HEK293T (cell line): ENCODE measurements at regions not wholly inside any gene's neighbourhood (a gene's known extent, or its start where the extent isn't known, plus 50 kb on each side); places are given as distances from the start of the nearest gene placed in this dataset.

Experiments used
- CTCF ChIA-PET: fragments of 350-600 bp; formaldehyde crosslinking; extraction: SDS; loops from one replicate; lab custom pipeline; 2021; ENCODE audit warnings: antibody characterized with exemption, inconsistent platforms; lab: Yijun Ruan, JAX
- POLR2A ChIA-PET: fragments of 350-600 bp; formaldehyde crosslinking; extraction: SDS; loops from one replicate; lab custom pipeline; 2020; ENCODE audit warnings: antibody characterized with exemption, inconsistent platforms; lab: Yijun Ruan, JAX
- DNase-seq: peaks from one replicate; pipeline ENCODE4 v3.0.0; 2012; ENCODE audit warnings: mixed read lengths; ENCODE audit errors: extremely low spot score
- ARNT ChIP-seq: fragments of 450-650 bp; IDR thresholded peaks from 2 replicates; pipeline ENCODE4 v1.6.1; 2017; ENCODE audit warnings: mild to moderate bottlenecking
- BHLHE40 ChIP-seq: fragments of 450-650 bp; IDR thresholded peaks from 2 replicates; pipeline ENCODE4 v1.6.1; 2016; ENCODE audit warnings: mild to moderate bottlenecking, moderate library complexity, borderline replicate concordance
- CTBP1 ChIP-seq: fragments of 450-650 bp; IDR thresholded peaks from 2 replicates; pipeline ENCODE4 v1.6.1; 2016; ENCODE audit warnings: borderline replicate concordance
- ELF4 ChIP-seq: fragments of 450-650 bp; IDR thresholded peaks from 2 replicates; pipeline ENCODE4 v1.6.1; 2017; ENCODE audit warnings: antibody characterized with exemption
- FOXA1 ChIP-seq: fragments of 450-650 bp; IDR thresholded peaks from 2 replicates; pipeline ENCODE4 v1.6.1; 2016; ENCODE audit warnings: mild to moderate bottlenecking
- FOXK2 ChIP-seq: fragments of 450-650 bp; IDR thresholded peaks from 2 replicates; pipeline ENCODE4 v1.6.1; 2016; ENCODE audit warnings: mild to moderate bottlenecking
- FOXM1 ChIP-seq: fragments of 450-650 bp; IDR thresholded peaks from 2 replicates; pipeline ENCODE4 v1.6.1; 2017; ENCODE audit warnings: mild to moderate bottlenecking, borderline replicate concordance
- HDGF ChIP-seq: fragments of 450-650 bp; IDR thresholded peaks from 2 replicates; pipeline ENCODE4 v1.6.1; 2017; ENCODE audit warnings: antibody characterized with exemption, borderline replicate concordance
- L3MBTL2 ChIP-seq: fragments of 450-650 bp; conservative IDR thresholded peaks from 2 replicates; pipeline ENCODE4 v1.6.1; 2016; ENCODE audit warnings: mild to moderate bottlenecking
- LEF1 ChIP-seq: fragments of 450-650 bp; IDR thresholded peaks from 2 replicates; pipeline ENCODE4 v1.6.1; 2017; ENCODE audit warnings: mild to moderate bottlenecking, borderline replicate concordance
- NFRKB ChIP-seq: fragments of 450-650 bp; IDR thresholded peaks from 2 replicates; pipeline ENCODE4 v1.6.1; 2016; ENCODE audit warnings: mild to moderate bottlenecking, moderate library complexity
- PKNOX1 ChIP-seq: fragments of 450-650 bp; IDR thresholded peaks from 2 replicates; pipeline ENCODE4 v1.6.1; 2016
- SP1 ChIP-seq: fragments of 450-650 bp; IDR thresholded peaks from 2 replicates; pipeline ENCODE4 v1.6.1; 2017
- SUZ12 ChIP-seq: fragments of 450-650 bp; IDR thresholded peaks from 2 replicates; pipeline ENCODE4 v1.6.1; 2016; ENCODE audit warnings: mild to moderate bottlenecking
- TARDBP ChIP-seq: fragments of 450-650 bp; IDR thresholded peaks from 2 replicates; pipeline ENCODE4 v1.6.1; 2016
- ZNF384 ChIP-seq: fragments of 450-650 bp; IDR thresholded peaks from 2 replicates; pipeline ENCODE4 v1.6.1; 2016

GRCh38 chr11:100622404-100622803 is 64.7 kb upstream of the ARHGAP42 start:
- TF ChIP-seq BHLHE40 (no peak), PKNOX1 (no peak), SUZ12 (no peak), FOXA1 (no peak), FOXM1 (no peak), HDGF (no peak), TARDBP (no peak), ZNF384 (no peak), NFRKB (no peak), L3MBTL2 (no peak), ELF4 (no peak), FOXK2 (no peak)
- ChIA-PET POLR2A (no interaction called here), CTCF (no interaction called here)
- DNase-seq = no peak

GRCh38 chr11:100624346-100624745 is 62.7 kb upstream of the ARHGAP42 start:
- ChIA-PET POLR2A (no interaction called here), CTCF (interaction anchor here (0.9 kb wide), 1 partner anchor 48 kb away, joined by 3 read pairs; no protein-coding TSS in a partner anchor)
- TF ChIP-seq SP1 = no peak
- no peak for TF ChIP-seq FOXK2
- no peak for TF ChIP-seq TARDBP
- TF ChIP-seq CTBP1 = no peak
- no peak for TF ChIP-seq PKNOX1
- no peak for TF ChIP-seq ARNT
- no peak for TF ChIP-seq L3MBTL2
- no peak for TF ChIP-seq NFRKB
- TF ChIP-seq HDGF = no peak
- TF ChIP-seq ZNF384 = no peak
- TF ChIP-seq FOXM1 = no peak
- no peak for TF ChIP-seq ELF4
- TF ChIP-seq LEF1 = no peak
- DNase-seq = no peak

- ChIA-PET POLR2A (no interaction called here), CTCF (interaction anchor here (0.9 kb wide), 1 partner anchor 48 kb away, joined by 3 read pairs; no protein-coding TSS in a partner anchor)
- TF ChIP-seq BHLHE40 = no peak
- no peak for TF ChIP-seq ZNF384
- no peak for TF ChIP-seq PKNOX1
- no peak for TF ChIP-seq LEF1
- TF ChIP-seq ARNT = no peak
- no peak for TF ChIP-seq FOXA1
- TF ChIP-seq HDGF = no peak
- TF ChIP-seq CTBP1 = no peak
- TF ChIP-seq NFRKB = no peak
- no peak for DNase-seq
Measured at GRCh38 chr11:100625041-100625440, 62.0 kb upstream of the ARHGAP42 start.

- DNase-seq = no peak
- no peak for TF ChIP-seq BHLHE40
- TF ChIP-seq SUZ12 = no peak
- no peak for TF ChIP-seq L3MBTL2
- TF ChIP-seq NFRKB = no peak
- no peak for TF ChIP-seq ZNF384
- no peak for TF ChIP-seq ARNT
- no peak for TF ChIP-seq HDGF
- no peak for TF ChIP-seq LEF1
- no peak for TF ChIP-seq FOXA1
- TF ChIP-seq TARDBP = no peak
- no peak for TF ChIP-seq PKNOX1
- TF ChIP-seq ELF4 = no peak
- no peak for TF ChIP-seq FOXM1
- TF ChIP-seq SP1 = no peak
- TF ChIP-seq CTBP1 = no peak
- no peak for TF ChIP-seq FOXK2
- POLR2A ChIA-PET = no interaction called here
- CTCF ChIA-PET = interaction anchor here (0.6 kb wide), 1 partner anchor 52 kb away, joined by 3 read pairs; no protein-coding TSS in a partner anchor
Measured at GRCh38 chr11:100629671-100630070, 57.4 kb upstream of the ARHGAP42 start.

GRCh38 chr11:100630898-100631297 is 56.2 kb upstream of the ARHGAP42 start:
- CTCF ChIA-PET = no interaction called here

GRCh38 chr11:100631316-100631715 is 55.8 kb upstream of the ARHGAP42 start:
- ChIA-PET POLR2A (no interaction called here), CTCF (no interaction called here)
- DNase-seq = no peak
- no peak for TF ChIP-seq L3MBTL2

More at GRCh38 chr11:100630898-100631297, 56.2 kb upstream of the ARHGAP42 start:
- DNase-seq = no peak
- no peak for TF ChIP-seq FOXK2
- no peak for TF ChIP-seq SP1
- no peak for TF ChIP-seq ARNT
- TF ChIP-seq LEF1 = no peak
- no peak for TF ChIP-seq ZNF384
- TF ChIP-seq L3MBTL2 = no peak
- POLR2A ChIA-PET = no interaction called here
